ENCODE measurements at regions not wholly inside any gene's neighbourhood (a gene's known extent, or its start where the extent isn't known, plus 50 kb on each side); places are given as distances from the start of the nearest gene placed in this dataset.

- no peak overlapping the region for H2AFZ ChIP-seq (ENCODE audit: low read depth, low read length)
- H3K4me3 ChIP-seq (ENCODE audit: insufficient read depth, low read depth, low read length): no peak overlapping the region
- H3K27me3 ChIP-seq (ENCODE audit: insufficient read depth, low read length): no peaks in the 10 kb centered on the region
- H3K4me1 ChIP-seq (ENCODE audit: insufficient read depth, low read length): no peaks in the 10 kb centered on the region
- no peaks in the 10 kb centered on the region for H3K4me1 Mint-ChIP-seq (ENCODE audit: low read depth, unreplicated experiment)
- no peaks in the 10 kb centered on the region for H3K9me3 ChIP-seq (ENCODE audit: insufficient read depth, low read depth, low read length)
- FAIRE-seq: no peak
- no peak overlapping the region for H3K9ac ChIP-seq (ENCODE audit: low read length)
- H3K4me2 ChIP-seq (ENCODE audit: low read length): no peak overlapping the region
- TF ChIP-seq CTCF (IDR thresholded peaks at IDR 0.05; ENCODE audit: insufficient read depth, low read depth, low read length): peak; percentile 79
- no peak for TF ChIP-seq EZH2 (IDR thresholded peaks at IDR 0.05; ENCODE audit: insufficient read depth, low read length)
- H3K27me3 Mint-ChIP-seq (ENCODE audit: low read depth, unreplicated experiment): no peaks in the 10 kb centered on the region
- no peaks in the 10 kb centered on the region for H3K36me3 Mint-ChIP-seq (ENCODE audit: low read depth, unreplicated experiment)
- no peak for DNase-seq (ENCODE audit: low read depth)
- H3K4me3 Mint-ChIP-seq (ENCODE audit: unreplicated experiment): no peak overlapping the region
- H3K36me3 ChIP-seq (ENCODE audit: insufficient read depth, low read length): no peaks in the 10 kb centered on the region
- H3K27ac Mint-ChIP-seq (ENCODE audit: unreplicated experiment): no peak overlapping the region
- no peaks in the 10 kb centered on the region for H3K9me3 Mint-ChIP-seq (ENCODE audit: unreplicated experiment)
- H4K20me1 ChIP-seq (ENCODE audit: insufficient read depth, low read length): no peaks in the 10 kb centered on the region
- no peaks in the 10 kb centered on the region for H3K79me2 ChIP-seq (ENCODE audit: insufficient read depth, low read length)
- H3K27ac ChIP-seq (ENCODE audit: low read depth, low read length): no peak overlapping the region
Observed at GRCh38 chr6:153947808-153948447, 91.1 kb upstream of the OPRM1 start.

GRCh38 chr6:153944201-153944600, 94.8 kb upstream of the OPRM1 start:
- Mint-ChIP-seq H3K4me3 (ENCODE audit: unreplicated experiment) (no peak overlapping the region), H3K9me3 (ENCODE audit: unreplicated experiment) (no peaks in the 10 kb centered on the region), H3K4me1 (ENCODE audit: low read depth, unreplicated experiment) (no peaks in the 10 kb centered on the region), H3K27ac (ENCODE audit: unreplicated experiment) (no peak overlapping the region), H3K27me3 (ENCODE audit: low read depth, unreplicated experiment) (no peaks in the 10 kb centered on the region), H3K36me3 (ENCODE audit: low read depth, unreplicated experiment) (no peaks in the 10 kb centered on the region)
- no peaks in the 10 kb centered on the region for H3K9me3 ChIP-seq (ENCODE audit: insufficient read depth, low read depth, low read length)
- DNase-seq (ENCODE audit: low read depth) (no peak), FAIRE-seq (no peak)
- no peak overlapping the region for H3K4me3 ChIP-seq (ENCODE audit: insufficient read depth, low read depth, low read length)
- H3K4me1 ChIP-seq (ENCODE audit: insufficient read depth, low read length): no peaks in the 10 kb centered on the region
- TF ChIP-seq EZH2 (IDR thresholded peaks at IDR 0.05; ENCODE audit: insufficient read depth, low read length) (no peak), CTCF (IDR thresholded peaks at IDR 0.05; ENCODE audit: insufficient read depth, low read depth, low read length) (no peak)
- H3K36me3 ChIP-seq (ENCODE audit: insufficient read depth, low read length): no peaks in the 10 kb centered on the region
- H3K4me2 ChIP-seq (ENCODE audit: low read length): no peak overlapping the region
- no peak overlapping the region for H3K27ac ChIP-seq (ENCODE audit: low read depth, low read length)
- H2AFZ ChIP-seq (ENCODE audit: low read depth, low read length): no peak overlapping the region
- no peak overlapping the region for H3K9ac ChIP-seq (ENCODE audit: low read length)
- no peaks in the 10 kb centered on the region for H4K20me1 ChIP-seq (ENCODE audit: insufficient read depth, low read length)
- no peaks in the 10 kb centered on the region for H3K79me2 ChIP-seq (ENCODE audit: insufficient read depth, low read length)
- H3K27me3 ChIP-seq (ENCODE audit: insufficient read depth, low read length): no peaks in the 10 kb centered on the region

- FAIRE-seq: no peak
- H3K9ac ChIP-seq (ENCODE audit: low read length): no peak overlapping the region
- H4K20me1 ChIP-seq (ENCODE audit: insufficient read depth, low read length): no peaks in the 10 kb centered on the region
- H3K4me3 ChIP-seq (ENCODE audit: insufficient read depth, low read depth, low read length): no peak overlapping the region
- Mint-ChIP-seq H3K27me3 (ENCODE audit: low read depth, unreplicated experiment) (no peaks in the 10 kb centered on the region), H3K9me3 (ENCODE audit: unreplicated experiment) (no peaks in the 10 kb centered on the region), H3K36me3 (ENCODE audit: low read depth, unreplicated experiment) (no peaks in the 10 kb centered on the region), H3K4me3 (ENCODE audit: unreplicated experiment) (no peak overlapping the region), H3K27ac (ENCODE audit: unreplicated experiment) (no peak overlapping the region), H3K4me1 (ENCODE audit: low read depth, unreplicated experiment) (no peaks in the 10 kb centered on the region)
- no peak overlapping the region for H3K27ac ChIP-seq (ENCODE audit: low read depth, low read length)
- no peaks in the 10 kb centered on the region for H3K36me3 ChIP-seq (ENCODE audit: insufficient read depth, low read length)
- no peaks in the 10 kb centered on the region for H3K79me2 ChIP-seq (ENCODE audit: insufficient read depth, low read length)
- H3K4me1 ChIP-seq (ENCODE audit: insufficient read depth, low read length): no peaks in the 10 kb centered on the region
- H3K4me2 ChIP-seq (ENCODE audit: low read length): no peak overlapping the region
- H3K27me3 ChIP-seq (ENCODE audit: insufficient read depth, low read length): no peaks in the 10 kb centered on the region
- no peak for DNase-seq (ENCODE audit: low read depth)
- no peak overlapping the region for H2AFZ ChIP-seq (ENCODE audit: low read depth, low read length)
- no peaks in the 10 kb centered on the region for H3K9me3 ChIP-seq (ENCODE audit: insufficient read depth, low read depth, low read length)
- TF ChIP-seq CTCF (IDR thresholded peaks at IDR 0.05; ENCODE audit: insufficient read depth, low read depth, low read length): no peak
- no peak for TF ChIP-seq EZH2 (IDR thresholded peaks at IDR 0.05; ENCODE audit: insufficient read depth, low read length)
Observed at GRCh38 chr6:153942361-153942760, 96.7 kb upstream of the OPRM1 start.
